T-cell (primary cell): ENCODE measurements at regions not wholly inside any gene's neighbourhood (a gene's known extent, or its start where the extent isn't known, plus 50 kb on each side); places are given as distances from the start of the nearest gene placed in this dataset.

ENCODE experiments used
- ATAC-seq, 4 experiments: fragments of 200-7000 bp in 3 of 4; fragments of 150-1000 bp in 1 of 4; cut with Tn5 transposase; replicated peaks in 1 of 4; 1 replicate in 3 of 4; 2 replicates in 1 of 4; pipeline ENCODE4 v1.10.0; 2021; ENCODE audit warnings: moderate library complexity in 3 of 4, mild to moderate bottlenecking in 2 of 4, moderate number of reproducible peaks in 1 of 4
- CTCF ChIA-PET, 2 donors: fragments of 300-600 bp; sonication (Branson Sonifier 250); formaldehyde crosslinking; loops; one replicate each; lab custom pipeline; 2022; ENCODE audit warnings: antibody characterized with exemption in 2 of 2; lab: Charles Lee
- POLR2A ChIA-PET, 2 donors: fragments of 300-600 bp; sonication (Branson Sonifier 250); formaldehyde crosslinking; loops; one replicate each; lab custom pipeline; 2022; ENCODE audit warnings: antibody characterized with exemption in 2 of 2; lab: Charles Lee
- DNase-seq, 35 experiments: peaks; one replicate each; pipeline versions ENCODE4 v3.0.0 to v3.0.0-alpha.2; 2013 to 2023
- H3K27ac ChIP-seq: one replicate; pipeline ENCODE4 v1.5.1; 2013; ENCODE audit warnings: low read length
- H3K27me3 ChIP-seq, 2 experiments: replicated peaks in 1 of 2; 1 replicate in 1 of 2; 2 replicates in 1 of 2; pipeline versions ENCODE4 v1.6.1 to v1.7.0; 2013; ENCODE audit warnings: low read length in 1 of 2, mixed read lengths in 1 of 2; ENCODE audit not compliant: control insufficient read depth in 2 of 2, insufficient read depth in 2 of 2; ENCODE audit errors: extremely low read depth in 1 of 2
- H3K36me3 ChIP-seq, 2 donors: 1 replicate in 1 of 2; 2 replicates in 1 of 2; pipeline versions ENCODE4 v1.6.1 to v1.7.0; 2013; ENCODE audit warnings: low read length in 1 of 2; ENCODE audit not compliant: control insufficient read depth in 2 of 2, insufficient read depth in 1 of 2; ENCODE audit errors: extremely low read depth in 1 of 2
- H3K4me1 ChIP-seq, 2 experiments: 1 replicate in 1 of 2; 2 replicates in 1 of 2; pipeline versions ENCODE4 v1.6.1 to v1.7.0; 2013; ENCODE audit warnings: low read length in 2 of 2, mixed read lengths in 1 of 2; ENCODE audit not compliant: insufficient read depth in 2 of 2, control insufficient read depth in 1 of 2; ENCODE audit errors: extremely low read depth in 1 of 2
- H3K4me3 ChIP-seq, 2 donors: 1 replicate in 1 of 2; 2 replicates in 1 of 2; pipeline versions ENCODE4 v1.5.1 to v1.7.0; 2013; ENCODE audit warnings: mild to moderate bottlenecking in 2 of 2, low read length in 1 of 2, moderate library complexity in 1 of 2; ENCODE audit not compliant: control insufficient read depth in 1 of 2; ENCODE audit errors: extremely low read depth in 1 of 2
- H3K9me3 ChIP-seq: 2 replicates; pipeline ENCODE4 v1.7.0; 2013
- H3K27ac Mint-ChIP-seq, 2 donors: one replicate each; pipeline ENCODE4 v1.8.0; 2020 to 2021; ENCODE audit warnings: mild to moderate bottlenecking in 2 of 2, mixed read lengths in 2 of 2
- H3K27me3 Mint-ChIP-seq, 2 donors: one replicate each; pipeline ENCODE4 v1.8.0; 2021 to 2022; ENCODE audit warnings: mixed read lengths in 2 of 2
- H3K36me3 Mint-ChIP-seq: one replicate; pipeline ENCODE4 v1.8.0; 2021; ENCODE audit warnings: mixed read lengths
- H3K4me1 Mint-ChIP-seq, 3 donors: one replicate each; pipeline ENCODE4 v1.8.0; 2020 to 2022; ENCODE audit warnings: mixed read lengths in 3 of 3, mild to moderate bottlenecking in 1 of 3
- H3K4me3 Mint-ChIP-seq, 3 donors: one replicate each; pipeline ENCODE4 v1.8.0; 2020 to 2022; ENCODE audit warnings: mild to moderate bottlenecking in 3 of 3, mixed read lengths in 3 of 3, moderate library complexity in 3 of 3
- H3K9me3 Mint-ChIP-seq, 3 donors: one replicate each; pipeline ENCODE4 v1.8.0; 2020 to 2022; ENCODE audit warnings: mixed read lengths in 3 of 3
- WGBS: methylation state at CpG from one replicate; pipeline ENCODE4 v1.1.5; 2013; ENCODE audit warnings: missing lambda C conversion rate; ENCODE audit not compliant: insufficient coverage; 5-methylcytosine and 5-hydroxymethylcytosine counted together

DNA sequence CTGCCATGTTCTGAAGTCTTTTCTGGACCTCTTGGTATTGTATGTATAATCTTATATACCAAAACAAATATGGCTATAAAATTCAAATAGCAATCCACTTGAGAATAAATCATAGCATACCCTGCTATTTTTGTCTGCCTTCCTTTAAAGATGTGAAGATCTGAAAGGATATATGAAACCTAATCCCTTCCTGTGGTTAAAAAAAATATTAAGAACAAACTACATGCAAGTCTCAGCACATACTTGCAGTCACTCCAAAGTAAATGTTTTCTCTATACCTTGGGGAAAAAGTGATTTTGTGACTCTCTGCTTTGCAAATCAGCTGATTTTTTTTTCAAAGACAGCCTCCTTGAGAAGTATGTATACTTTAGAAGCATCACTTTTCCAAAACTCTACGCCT is 322.9 kb downstream of the ANKRD50 start:
- no CpG with 5 or more reads among the region's 1 CpG for WGBS
- Mint-ChIP-seq H3K27me3 (no peaks in the 10 kb centered on the region), H3K27ac (no peak overlapping the region), H3K4me1 (no peaks in the 10 kb centered on the region), H3K9me3 (peaks cover 0 to 4% (median 3%) of the 10 kb centered on the region in 3 donors), H3K4me3 (no peak overlapping the region), H3K36me3 (no peaks in the 10 kb centered on the region)
- Histone ChIP-seq H3K27me3 (no peaks in the 10 kb centered on the region), H3K36me3 (no peaks in the 10 kb centered on the region), H3K27ac (no peak overlapping the region), H3K9me3 (no peaks in the 10 kb centered on the region), H3K4me1 (no peaks in the 10 kb centered on the region), H3K4me3 (no peak overlapping the region)
- CTCF ChIA-PET, result no interaction called here
- POLR2A ChIA-PET, result no interaction called here
- ATAC-seq (no peak), DNase-seq (no peak)

DNA sequence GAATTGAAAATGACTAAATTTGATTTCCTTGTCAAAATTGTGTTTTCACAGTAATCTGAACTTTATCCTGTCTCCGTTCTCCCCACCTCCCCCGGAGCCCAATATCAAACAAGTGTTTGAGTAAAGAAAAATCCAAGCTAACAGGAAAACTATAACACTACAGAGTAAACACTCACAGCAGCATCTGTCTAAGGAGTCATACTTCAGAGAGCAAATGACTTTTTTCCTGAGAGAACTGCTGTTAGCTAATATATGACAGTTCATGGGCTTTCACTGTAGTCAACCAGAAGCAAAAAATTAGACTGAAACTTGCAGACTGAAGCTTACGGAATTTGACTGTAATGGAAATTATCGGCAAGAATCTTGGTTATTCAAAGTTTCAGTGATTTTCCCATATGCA is 321.7 kb downstream of the ANKRD50 start:
- CTCF ChIA-PET, result no interaction called here
- no peaks in the 10 kb centered on the region for H3K27me3 Mint-ChIP-seq
- no peak overlapping the region for H3K27ac Mint-ChIP-seq
- H3K9me3 ChIP-seq, result no peaks in the 10 kb centered on the region
- H3K4me3 ChIP-seq, result no peak overlapping the region
- DNase-seq (no peak), ATAC-seq (no peak)
- H3K27me3 ChIP-seq, result no peaks in the 10 kb centered on the region
- no peaks in the 10 kb centered on the region for H3K36me3 ChIP-seq
- no CpG with 5 or more reads among the region's 4 CpGs for WGBS
- H3K4me3 Mint-ChIP-seq, result no peak overlapping the region
- peaks cover 0 to 3% (median 1%) of the 10 kb centered on the region in 3 donors for H3K9me3 Mint-ChIP-seq
- no peaks in the 10 kb centered on the region for H3K4me1 ChIP-seq
- no peaks in the 10 kb centered on the region for H3K4me1 Mint-ChIP-seq
- H3K36me3 Mint-ChIP-seq, result no peaks in the 10 kb centered on the region
- POLR2A ChIA-PET, result no interaction called here
- no peak overlapping the region for H3K27ac ChIP-seq

DNA sequence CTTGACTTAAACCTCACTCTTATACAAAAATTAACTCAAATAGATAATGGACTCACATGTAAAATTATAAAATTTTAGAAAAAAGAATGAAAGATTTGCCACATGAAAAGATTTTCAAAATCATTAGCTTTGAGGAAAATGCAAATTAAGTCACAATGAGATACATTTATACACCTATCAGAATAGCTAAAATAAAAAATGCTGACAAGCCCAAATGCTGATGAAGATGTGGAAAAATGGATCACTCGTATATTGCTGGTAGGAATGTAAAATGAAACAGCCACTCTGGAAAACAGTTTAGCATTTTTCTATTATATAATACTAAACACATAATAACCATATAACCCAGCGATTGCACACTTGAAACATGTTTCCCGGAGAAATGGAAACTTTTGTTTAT is 316.2 kb downstream of the ANKRD50 start:
- CTCF ChIA-PET, result no interaction called here
- Mint-ChIP-seq H3K9me3 (peaks cover 0 to 3% (median 0%) of the 10 kb centered on the region in 3 donors), H3K4me3 (no peak overlapping the region), H3K4me1 (no peaks in the 10 kb centered on the region), H3K36me3 (no peaks in the 10 kb centered on the region), H3K27me3 (no peaks in the 10 kb centered on the region), H3K27ac (no peak overlapping the region)
- Histone ChIP-seq H3K36me3 (no peaks in the 10 kb centered on the region), H3K4me1 (no peaks in the 10 kb centered on the region), H3K9me3 (no peaks in the 10 kb centered on the region), H3K27me3 (no peaks in the 10 kb centered on the region), H3K27ac (no peak overlapping the region), H3K4me3 (no peak overlapping the region)
- DNase-seq (no peak), ATAC-seq (no peak)
- no CpG with 5 or more reads among the region's 3 CpGs for WGBS
- POLR2A ChIA-PET, result no interaction called here

DNA sequence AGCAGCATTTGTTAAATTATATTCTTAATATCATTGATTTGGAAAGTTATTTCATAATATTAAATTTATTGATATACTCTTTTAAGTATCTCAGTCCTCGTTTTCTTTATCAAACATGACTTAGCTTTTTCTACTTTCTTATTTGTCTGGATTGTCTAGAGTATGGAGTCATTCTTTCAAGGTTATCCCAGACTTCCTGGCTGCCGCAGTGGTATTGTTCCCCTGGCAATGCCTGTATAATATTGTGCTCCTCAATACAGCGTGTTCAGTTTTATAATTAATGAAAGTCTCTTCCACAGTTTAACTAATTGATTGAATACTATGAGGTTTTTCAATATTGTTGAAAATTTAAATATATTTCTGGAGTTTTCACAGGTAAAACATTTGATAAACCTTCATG is 310.9 kb downstream of the ANKRD50 start:
- ATAC-seq, result no peak
- H3K27me3 ChIP-seq, result no peaks in the 10 kb centered on the region
- H3K9me3 Mint-ChIP-seq, result peaks cover 0 to 4% (median 4%) of the 10 kb centered on the region in 3 donors
- no peaks in the 10 kb centered on the region for H3K4me1 ChIP-seq
- H3K9me3 ChIP-seq, result no peaks in the 10 kb centered on the region
- H3K27ac Mint-ChIP-seq, result no peak overlapping the region
- CTCF ChIA-PET, result no interaction called here
- H3K4me3 ChIP-seq, result no peak overlapping the region
- H3K4me1 Mint-ChIP-seq, result no peaks in the 10 kb centered on the region
- H3K36me3 ChIP-seq, result no peaks in the 10 kb centered on the region
- no peaks in the 10 kb centered on the region for H3K27me3 Mint-ChIP-seq
- POLR2A ChIA-PET, result no interaction called here
- H3K36me3 Mint-ChIP-seq, result no peaks in the 10 kb centered on the region
- no CpG with 5 or more reads among the region's 3 CpGs for whole genome bisulfite sequencing
- no peak overlapping the region for H3K27ac ChIP-seq
- H3K4me3 Mint-ChIP-seq, result no peak overlapping the region
- DNase-seq, result no peak

DNA sequence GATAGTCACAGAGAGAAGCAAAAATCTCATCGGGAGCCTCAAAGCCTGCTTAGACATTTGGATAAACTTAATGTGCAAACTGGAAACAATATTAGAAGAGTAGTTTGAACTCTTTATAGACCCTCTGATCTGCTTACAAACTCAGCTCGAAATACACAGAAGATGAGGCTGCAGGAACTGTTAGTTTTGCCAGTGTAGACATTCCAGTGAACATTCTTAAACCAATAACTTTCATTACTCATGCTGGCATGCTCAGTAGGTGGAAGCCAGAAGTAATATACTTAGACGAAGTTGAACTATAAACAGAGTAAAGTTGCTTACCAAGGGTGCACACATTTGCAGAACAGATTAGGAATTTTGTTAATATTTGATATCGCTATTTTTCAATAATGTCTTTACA is 303.5 kb downstream of the ANKRD50 start:
- no peak for DNase-seq
- Mint-ChIP-seq H3K9me3 (peaks cover 0 to 4% (median 4%) of the 10 kb centered on the region in 3 donors), H3K27me3 (no peaks in the 10 kb centered on the region), H3K36me3 (no peaks in the 10 kb centered on the region), H3K27ac (no peak overlapping the region), H3K4me1 (no peaks in the 10 kb centered on the region), H3K4me3 (no peak overlapping the region)
- no CpG with 5 or more reads among the region's 4 CpGs for WGBS
- H3K4me1 ChIP-seq, result no peaks in the 10 kb centered on the region
- no peaks in the 10 kb centered on the region for H3K9me3 ChIP-seq
- H3K27ac ChIP-seq, result no peak overlapping the region
- ATAC-seq, result no peak
- POLR2A ChIA-PET, result no interaction called here
- CTCF ChIA-PET, result no interaction called here
- H3K36me3 ChIP-seq, result no peaks in the 10 kb centered on the region
- no peaks in the 10 kb centered on the region for H3K27me3 ChIP-seq
- H3K4me3 ChIP-seq, result no peak overlapping the region

GRCh38 chr4:124414276-124415040 is 298.1 kb downstream of the ANKRD50 start:
- Histone ChIP-seq H3K4me3 (no peak overlapping the region), H3K4me1 (no peaks in the 10 kb centered on the region), H3K27me3 (no peaks in the 10 kb centered on the region), H3K9me3 (no peaks in the 10 kb centered on the region), H3K27ac (no peak overlapping the region), H3K36me3 (no peaks in the 10 kb centered on the region)
- H3K27ac Mint-ChIP-seq, result no peak overlapping the region
- ChIA-PET CTCF (no interaction called here), POLR2A (no interaction called here)
- no peak overlapping the region for H3K4me3 Mint-ChIP-seq
- DNase-seq, result no peak
- no peaks in the 10 kb centered on the region for H3K4me1 Mint-ChIP-seq
- no peak for ATAC-seq
- no peaks in the 10 kb centered on the region for H3K36me3 Mint-ChIP-seq
- WGBS, result no CpG with 5 or more reads among the region's 2 CpGs
- peaks cover 0 to 3% (median 0%) of the 10 kb centered on the region in 3 donors for H3K9me3 Mint-ChIP-seq
- no peaks in the 10 kb centered on the region for H3K27me3 Mint-ChIP-seq

GRCh38 chr4:124415146-124415545 is 297.4 kb downstream of the ANKRD50 start:
- Histone ChIP-seq H3K27ac (no peak overlapping the region), H3K9me3 (no peaks in the 10 kb centered on the region), H3K4me3 (no peak overlapping the region), H3K4me1 (no peaks in the 10 kb centered on the region), H3K27me3 (no peaks in the 10 kb centered on the region), H3K36me3 (no peaks in the 10 kb centered on the region)
- H3K4me3 Mint-ChIP-seq, result no peak overlapping the region
- 87% methylated on average over 2 of the region's 6 CpGs for WGBS
- peaks cover 0 to 3% (median 0%) of the 10 kb centered on the region in 3 donors for H3K9me3 Mint-ChIP-seq
- no peaks in the 10 kb centered on the region for H3K36me3 Mint-ChIP-seq
- ATAC-seq, result no peak
- ChIA-PET POLR2A (no interaction called here), CTCF (no interaction called here)
- H3K4me1 Mint-ChIP-seq, result no peaks in the 10 kb centered on the region
- DNase-seq, result no peak
- no peaks in the 10 kb centered on the region for H3K27me3 Mint-ChIP-seq
- H3K27ac Mint-ChIP-seq, result no peak overlapping the region
